ENCODE measurements at regions not wholly inside any gene's neighbourhood (a gene's known extent, or its start where the extent isn't known, plus 50 kb on each side); places are given as distances from the start of the nearest gene placed in this dataset.

GRCh38 chr3:144391236-144391635 lies 419.6 kb downstream of the DIPK2A start:
- TF ChIP-seq, protein P1, sequence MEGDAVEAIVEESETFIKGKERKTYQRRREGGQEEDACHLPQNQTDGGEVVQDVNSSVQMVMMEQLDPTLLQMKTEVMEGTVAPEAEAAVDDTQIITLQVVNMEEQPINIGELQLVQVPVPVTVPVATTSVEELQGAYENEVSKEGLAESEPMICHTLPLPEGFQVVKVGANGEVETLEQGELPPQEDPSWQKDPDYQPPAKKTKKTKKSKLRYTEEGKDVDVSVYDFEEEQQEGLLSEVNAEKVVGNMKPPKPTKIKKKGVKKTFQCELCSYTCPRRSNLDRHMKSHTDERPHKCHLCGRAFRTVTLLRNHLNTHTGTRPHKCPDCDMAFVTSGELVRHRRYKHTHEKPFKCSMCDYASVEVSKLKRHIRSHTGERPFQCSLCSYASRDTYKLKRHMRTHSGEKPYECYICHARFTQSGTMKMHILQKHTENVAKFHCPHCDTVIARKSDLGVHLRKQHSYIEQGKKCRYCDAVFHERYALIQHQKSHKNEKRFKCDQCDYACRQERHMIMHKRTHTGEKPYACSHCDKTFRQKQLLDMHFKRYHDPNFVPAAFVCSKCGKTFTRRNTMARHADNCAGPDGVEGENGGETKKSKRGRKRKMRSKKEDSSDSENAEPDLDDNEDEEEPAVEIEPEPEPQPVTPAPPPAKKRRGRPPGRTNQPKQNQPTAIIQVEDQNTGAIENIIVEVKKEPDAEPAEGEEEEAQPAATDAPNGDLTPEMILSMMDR (IDR thresholded peaks at IDR 0.05) = no peak
- no peak for TF ChIP-seq ZFX (IDR thresholded peaks at IDR 0.05; ENCODE audit: borderline replicate concordance)

Measured in 22Rv1 (cell line).